ENCODE measurements at regions not wholly inside any gene's neighbourhood (a gene's known extent, or its start where the extent isn't known, plus 50 kb on each side); places are given as distances from the start of the nearest gene placed in this dataset.

DNA sequence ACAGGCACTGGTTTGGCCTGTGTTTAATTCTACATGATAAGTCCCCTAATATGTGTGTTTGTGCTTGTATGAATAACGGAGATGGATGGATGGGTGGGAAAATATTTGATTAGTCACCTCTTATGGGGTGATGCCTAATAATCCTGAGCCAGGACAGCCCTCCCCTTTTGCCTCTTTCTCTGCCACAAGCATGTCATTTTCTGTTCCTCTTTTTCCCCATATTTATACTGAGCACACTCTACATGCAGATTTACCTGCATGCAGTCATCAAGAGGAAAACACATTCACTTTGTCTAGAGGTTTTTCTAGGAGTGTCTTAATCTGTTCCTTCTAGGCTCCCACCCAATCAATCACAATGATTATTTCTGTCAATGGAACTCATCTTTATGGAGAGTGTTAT, 111.6 kb upstream of the TBX20 start:
- H3K4me3 Mint-ChIP-seq (ENCODE audit: unreplicated experiment): no peak overlapping the region
- Histone ChIP-seq H3K4me1 (no peaks in the 10 kb centered on the region), H3K27me3 (replicated peaks; ENCODE audit: control insufficient read depth, insufficient read depth, low read length) (no peaks in the 10 kb centered on the region), H3K4me3 (ENCODE audit: low read depth, low read length) (no peak overlapping the region), H3K9me3 (no peaks in the 10 kb centered on the region), H3K36me3 (ENCODE audit: control insufficient read depth, insufficient read depth, low read length) (no peaks in the 10 kb centered on the region)
- CTCF ChIA-PET: no interaction called here
- intact Hi-C loops (cut with micrococcal nuclease; ENCODE audit: unreplicated experiment): no loop called here
- BruUV-seq (replicated peaks): no TSS peak
- peaks cover 7% of the 10 kb centered on the region for H3K27me3 Mint-ChIP-seq (ENCODE audit: insufficient read depth, unreplicated experiment)
- DNase-seq: no peak
- POLR2A ChIA-PET: no interaction called here
- no peaks in the 10 kb centered on the region for H3K36me3 Mint-ChIP-seq (ENCODE audit: insufficient read depth, unreplicated experiment)
- H3K27ac Mint-ChIP-seq (ENCODE audit: unreplicated experiment): no peak overlapping the region
- H3K4me1 Mint-ChIP-seq (ENCODE audit: low read depth, unreplicated experiment): no peaks in the 10 kb centered on the region
- no peaks in the 10 kb centered on the region for H3K9me3 Mint-ChIP-seq (ENCODE audit: unreplicated experiment)
- TF ChIP-seq CTCF (IDR thresholded peaks at IDR 0.05; ENCODE audit: insufficient read depth in 1 of 2, low read depth in 1 of 2, low read length in 1 of 2, severe bottlenecking in 1 of 2, unreplicated experiment in 1 of 2): no peak

DNA sequence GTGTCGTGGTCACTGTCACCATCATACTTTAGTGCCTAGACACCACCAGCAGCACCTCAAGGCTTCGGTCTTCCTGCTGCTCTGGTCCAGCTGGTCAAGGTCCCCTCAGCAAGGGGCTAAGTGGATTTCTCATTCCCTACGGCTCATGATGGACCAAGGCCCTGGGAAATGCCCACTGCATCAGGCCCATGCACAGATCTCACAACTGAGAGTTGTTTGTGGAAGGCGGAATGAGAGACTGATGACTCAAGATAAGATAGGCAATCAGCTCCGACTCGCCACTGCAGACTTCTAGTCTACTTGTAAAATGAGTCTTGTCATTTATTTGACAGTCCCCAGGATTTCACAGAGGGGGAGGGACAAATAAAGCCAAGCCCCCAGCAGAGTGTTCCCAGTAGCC, 108.4 kb upstream of the TBX20 start:
- BruUV-seq (replicated peaks): no TSS peak
- ChIA-PET POLR2A (no interaction called here), CTCF (no interaction called here)
- Mint-ChIP-seq H3K9me3 (ENCODE audit: unreplicated experiment) (no peaks in the 10 kb centered on the region), H3K27me3 (ENCODE audit: insufficient read depth, unreplicated experiment) (peaks cover 3% of the 10 kb centered on the region), H3K27ac (ENCODE audit: unreplicated experiment) (no peak overlapping the region), H3K4me1 (ENCODE audit: low read depth, unreplicated experiment) (no peaks in the 10 kb centered on the region), H3K36me3 (ENCODE audit: insufficient read depth, unreplicated experiment) (no peaks in the 10 kb centered on the region), H3K4me3 (ENCODE audit: unreplicated experiment) (no peak overlapping the region)
- no peak for TF ChIP-seq CTCF (IDR thresholded peaks at IDR 0.05; ENCODE audit: insufficient read depth in 1 of 2, low read depth in 1 of 2, low read length in 1 of 2, severe bottlenecking in 1 of 2, unreplicated experiment in 1 of 2)
- Histone ChIP-seq H3K4me1 (no peaks in the 10 kb centered on the region), H3K27me3 (replicated peaks; ENCODE audit: control insufficient read depth, insufficient read depth, low read length) (no peaks in the 10 kb centered on the region), H3K36me3 (ENCODE audit: control insufficient read depth, insufficient read depth, low read length) (no peaks in the 10 kb centered on the region), H3K4me3 (ENCODE audit: low read depth, low read length) (no peak overlapping the region), H3K9me3 (no peaks in the 10 kb centered on the region; the same call in 1 of the 2 replicates)
- DNase-seq: no peak
- intact Hi-C loops (cut with micrococcal nuclease; ENCODE audit: unreplicated experiment): no loop called here

DNA sequence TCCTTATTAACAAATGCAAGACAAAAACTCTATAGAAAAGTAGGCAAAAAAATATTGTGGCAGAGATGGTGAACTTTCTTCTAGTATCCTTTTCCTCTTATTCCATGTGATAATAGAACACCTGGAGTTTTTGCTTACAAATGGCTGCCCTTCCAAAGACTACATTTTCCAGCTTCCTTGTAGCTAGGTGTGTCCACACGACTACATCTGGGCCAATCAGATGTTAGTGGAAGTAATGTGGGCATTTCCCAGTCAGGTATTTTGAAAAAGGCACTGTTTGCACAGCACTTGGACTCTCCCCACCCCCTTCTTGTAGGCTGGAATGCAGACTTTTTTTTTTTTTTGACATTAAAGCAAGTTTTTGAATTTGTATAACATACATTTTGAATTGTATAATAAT, 105.5 kb upstream of the TBX20 start:
- peaks cover 11% of the 10 kb centered on the region for H3K9me3 Mint-ChIP-seq (ENCODE audit: unreplicated experiment)
- H3K27me3 Mint-ChIP-seq (ENCODE audit: insufficient read depth, unreplicated experiment): peaks cover 12% of the 10 kb centered on the region
- Histone ChIP-seq H3K27me3 (replicated peaks; ENCODE audit: control insufficient read depth, insufficient read depth, low read length) (no peaks in the 10 kb centered on the region), H3K9me3 (no peaks in the 10 kb centered on the region; the same call in 1 of the 2 replicates), H3K4me1 (no peaks in the 10 kb centered on the region), H3K36me3 (ENCODE audit: control insufficient read depth, insufficient read depth, low read length) (no peaks in the 10 kb centered on the region), H3K4me3 (ENCODE audit: low read depth, low read length) (no peak overlapping the region)
- H3K4me3 Mint-ChIP-seq (ENCODE audit: unreplicated experiment): no peak overlapping the region
- ChIA-PET POLR2A (no interaction called here), CTCF (no interaction called here)
- no peak overlapping the region for H3K27ac Mint-ChIP-seq (ENCODE audit: unreplicated experiment)
- H3K36me3 Mint-ChIP-seq (ENCODE audit: insufficient read depth, unreplicated experiment): no peaks in the 10 kb centered on the region
- H3K4me1 Mint-ChIP-seq (ENCODE audit: low read depth, unreplicated experiment): no peaks in the 10 kb centered on the region
- no TSS peak for BruUV-seq (replicated peaks)
- intact Hi-C loops (cut with micrococcal nuclease; ENCODE audit: unreplicated experiment): no loop called here
- no peak for TF ChIP-seq CTCF (IDR thresholded peaks at IDR 0.05; ENCODE audit: insufficient read depth in 1 of 2, low read depth in 1 of 2, low read length in 1 of 2, severe bottlenecking in 1 of 2, unreplicated experiment in 1 of 2)
- peak in 1 of 2 experiments; percentile 5 for DNase-seq
